ENCODE measurements at regions not wholly inside any gene's neighbourhood (a gene's known extent, or its start where the extent isn't known, plus 50 kb on each side); places are given as distances from the start of the nearest gene placed in this dataset.

- no peaks in the 10 kb centered on the region for H3K36me3 Mint-ChIP-seq (ENCODE audit: unreplicated experiment)
- peak overlapping the region; percentile 77 for H3K4me3 Mint-ChIP-seq (ENCODE audit: unreplicated experiment)
- no peaks in the 10 kb centered on the region for H3K27me3 Mint-ChIP-seq (ENCODE audit: unreplicated experiment)
- peaks cover 27% of the 10 kb centered on the region for H3K4me1 Mint-ChIP-seq (ENCODE audit: low read depth, unreplicated experiment)
- TF ChIP-seq, protein P1, sequence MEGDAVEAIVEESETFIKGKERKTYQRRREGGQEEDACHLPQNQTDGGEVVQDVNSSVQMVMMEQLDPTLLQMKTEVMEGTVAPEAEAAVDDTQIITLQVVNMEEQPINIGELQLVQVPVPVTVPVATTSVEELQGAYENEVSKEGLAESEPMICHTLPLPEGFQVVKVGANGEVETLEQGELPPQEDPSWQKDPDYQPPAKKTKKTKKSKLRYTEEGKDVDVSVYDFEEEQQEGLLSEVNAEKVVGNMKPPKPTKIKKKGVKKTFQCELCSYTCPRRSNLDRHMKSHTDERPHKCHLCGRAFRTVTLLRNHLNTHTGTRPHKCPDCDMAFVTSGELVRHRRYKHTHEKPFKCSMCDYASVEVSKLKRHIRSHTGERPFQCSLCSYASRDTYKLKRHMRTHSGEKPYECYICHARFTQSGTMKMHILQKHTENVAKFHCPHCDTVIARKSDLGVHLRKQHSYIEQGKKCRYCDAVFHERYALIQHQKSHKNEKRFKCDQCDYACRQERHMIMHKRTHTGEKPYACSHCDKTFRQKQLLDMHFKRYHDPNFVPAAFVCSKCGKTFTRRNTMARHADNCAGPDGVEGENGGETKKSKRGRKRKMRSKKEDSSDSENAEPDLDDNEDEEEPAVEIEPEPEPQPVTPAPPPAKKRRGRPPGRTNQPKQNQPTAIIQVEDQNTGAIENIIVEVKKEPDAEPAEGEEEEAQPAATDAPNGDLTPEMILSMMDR (IDR thresholded peaks at IDR 0.05; ENCODE audit: partially characterized antibody, unreplicated experiment), result no peak
- no peak overlapping the region for H3K27ac Mint-ChIP-seq (ENCODE audit: unreplicated experiment)
- DNase-seq, result no peak
- peaks cover 4% of the 10 kb centered on the region for H3K9me3 Mint-ChIP-seq (ENCODE audit: unreplicated experiment)
Measured at GRCh38 chr3:40615918-40616819, 91.4 kb downstream of the ZNF621 start.

DNA sequence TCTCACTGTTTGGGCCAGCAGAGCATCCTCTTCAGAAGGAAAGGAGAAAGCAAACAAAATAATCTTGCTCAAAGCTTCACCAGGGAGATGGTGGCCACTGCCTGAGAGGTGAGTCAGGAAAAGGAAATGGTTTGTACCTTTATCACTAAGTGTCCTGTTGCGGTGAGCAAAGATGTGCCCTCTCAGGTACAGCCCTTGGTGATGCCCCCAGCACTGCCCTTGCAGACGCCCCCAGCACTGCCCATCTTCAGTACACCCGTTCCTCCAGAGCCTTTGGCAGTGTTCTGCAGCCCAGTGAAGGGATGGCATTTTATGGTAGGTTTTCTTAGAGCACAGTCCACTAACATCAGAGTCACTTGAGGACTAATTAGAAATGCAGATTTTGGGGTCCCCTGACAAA lies 92.3 kb downstream of the ZNF621 start:
- Mint-ChIP-seq H3K4me1 (ENCODE audit: low read depth, unreplicated experiment) (peaks cover 27% of the 10 kb centered on the region), H3K4me3 (ENCODE audit: unreplicated experiment) (no peak overlapping the region), H3K9me3 (ENCODE audit: unreplicated experiment) (peaks cover 4% of the 10 kb centered on the region), H3K27me3 (ENCODE audit: unreplicated experiment) (no peaks in the 10 kb centered on the region), H3K36me3 (ENCODE audit: unreplicated experiment) (no peaks in the 10 kb centered on the region), H3K27ac (ENCODE audit: unreplicated experiment) (no peak overlapping the region)
- TF ChIP-seq, protein P1 (IDR thresholded peaks at IDR 0.05; ENCODE audit: partially characterized antibody, unreplicated experiment), result no peak
- DNase-seq, result no peak

- no peak for DNase-seq
- Mint-ChIP-seq H3K36me3 (ENCODE audit: unreplicated experiment) (no peaks in the 10 kb centered on the region), H3K4me3 (ENCODE audit: unreplicated experiment) (no peak overlapping the region), H3K4me1 (ENCODE audit: low read depth, unreplicated experiment) (peaks cover 20% of the 10 kb centered on the region), H3K27ac (ENCODE audit: unreplicated experiment) (no peak overlapping the region), H3K9me3 (ENCODE audit: unreplicated experiment) (peaks cover 4% of the 10 kb centered on the region), H3K27me3 (ENCODE audit: unreplicated experiment) (no peaks in the 10 kb centered on the region)
- TF ChIP-seq, protein P1 (IDR thresholded peaks at IDR 0.05; ENCODE audit: partially characterized antibody, unreplicated experiment), result no peak
Measured at GRCh38 chr3:40618158-40618557, 93.4 kb downstream of the ZNF621 start.

DNA sequence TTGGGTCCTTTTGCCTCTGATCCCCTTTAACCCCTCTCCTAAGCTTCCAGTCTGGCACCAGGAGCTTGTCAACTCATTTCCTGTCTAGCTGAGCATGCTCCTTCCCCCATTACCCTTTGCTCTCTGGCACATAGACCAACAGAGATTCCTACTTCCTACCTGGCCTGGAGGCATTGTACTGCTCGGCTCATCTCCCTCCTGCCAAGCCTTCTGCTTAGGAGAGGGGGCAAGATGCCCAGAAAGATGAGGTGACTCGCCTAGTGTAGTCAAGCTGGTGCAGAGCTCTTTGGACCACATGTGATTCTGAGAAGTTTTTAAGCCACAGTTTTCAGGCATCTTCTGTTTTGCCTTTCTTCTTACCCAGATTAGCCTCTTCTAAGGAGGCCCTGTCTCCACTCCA lies 95.4 kb downstream of the ZNF621 start:
- H3K4me1 Mint-ChIP-seq (ENCODE audit: low read depth, unreplicated experiment), result peaks cover 12% of the 10 kb centered on the region
- no peak overlapping the region for H3K4me3 Mint-ChIP-seq (ENCODE audit: unreplicated experiment)
- no peak overlapping the region for H3K27ac Mint-ChIP-seq (ENCODE audit: unreplicated experiment)
- H3K27me3 Mint-ChIP-seq (ENCODE audit: unreplicated experiment), result no peaks in the 10 kb centered on the region
- peaks cover 2% of the 10 kb centered on the region for H3K9me3 Mint-ChIP-seq (ENCODE audit: unreplicated experiment)
- TF ChIP-seq, protein P1 (IDR thresholded peaks at IDR 0.05; ENCODE audit: partially characterized antibody, unreplicated experiment), result no peak
- no peaks in the 10 kb centered on the region for H3K36me3 Mint-ChIP-seq (ENCODE audit: unreplicated experiment)
- DNase-seq, result no peak

DNA sequence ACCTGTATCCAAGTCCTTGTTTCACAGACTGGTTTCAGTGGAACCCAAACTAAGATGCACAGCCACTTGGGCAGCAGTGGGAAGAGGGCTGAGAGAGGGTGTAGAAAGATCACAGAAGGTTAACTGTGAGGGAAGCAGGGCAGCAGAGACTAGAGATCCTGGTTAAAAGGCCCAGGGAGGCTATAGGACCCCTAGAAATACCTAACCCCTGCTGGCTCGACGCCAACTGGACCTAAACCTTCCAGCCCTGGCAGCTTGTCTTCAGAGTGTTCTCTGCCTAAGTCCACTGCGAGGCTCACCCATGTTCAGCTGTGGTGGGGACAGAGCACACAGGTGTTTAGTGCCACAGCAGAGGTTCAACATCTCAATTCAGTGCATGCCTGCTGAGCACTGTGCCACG lies 96.5 kb downstream of the ZNF621 start:
- DNase-seq, result no peak
- no peak overlapping the region for H3K4me3 Mint-ChIP-seq (ENCODE audit: unreplicated experiment)
- peaks cover 2% of the 10 kb centered on the region for H3K9me3 Mint-ChIP-seq (ENCODE audit: unreplicated experiment)
- TF ChIP-seq, protein P1 (IDR thresholded peaks at IDR 0.05; ENCODE audit: partially characterized antibody, unreplicated experiment), result no peak
- peaks cover 6% of the 10 kb centered on the region for H3K36me3 Mint-ChIP-seq (ENCODE audit: unreplicated experiment)
- H3K27me3 Mint-ChIP-seq (ENCODE audit: unreplicated experiment), result peaks cover 3% of the 10 kb centered on the region
- H3K27ac Mint-ChIP-seq (ENCODE audit: unreplicated experiment), result no peak overlapping the region
- peaks cover 2% of the 10 kb centered on the region for H3K4me1 Mint-ChIP-seq (ENCODE audit: low read depth, unreplicated experiment)
